ENCODE measurements at regions not wholly inside any gene's neighbourhood (a gene's known extent, or its start where the extent isn't known, plus 50 kb on each side); places are given as distances from the start of the nearest gene placed in this dataset.

GRCh38 chr16:76118344-76118743 lies 158.9 kb upstream of the CNTNAP4 start:
- no peaks in the 10 kb centered on the region for H3K27me3 ChIP-seq (replicated peaks in 1 of 4; ENCODE audit: control extremely low read depth in 1 of 4, control insufficient read depth in 3 of 4, insufficient read depth in 4 of 4, low read length in 3 of 4)
- no peak overlapping the region for H2AFZ ChIP-seq (ENCODE audit: insufficient read depth, low read depth, low read length, poor library complexity, severe bottlenecking)
- H3K27ac ChIP-seq (ENCODE audit: low read length in 2 of 2): no peak overlapping the region
- Mint-ChIP-seq H3K4me1 (no peaks in the 10 kb centered on the region), H3K27me3 (no peaks in the 10 kb centered on the region), H3K9me3 (ENCODE audit: insufficient read depth) (peaks cover 3% of the 10 kb centered on the region), H3K27ac (no peak overlapping the region), H3K4me3 (no peak overlapping the region)
- ChIA-PET POLR2A (no interaction called here), CTCF (no interaction called here)
- H3K79me2 ChIP-seq (ENCODE audit: control insufficient read depth, insufficient read depth, low read length): no peaks in the 10 kb centered on the region
- TF ChIP-seq, protein P1, sequence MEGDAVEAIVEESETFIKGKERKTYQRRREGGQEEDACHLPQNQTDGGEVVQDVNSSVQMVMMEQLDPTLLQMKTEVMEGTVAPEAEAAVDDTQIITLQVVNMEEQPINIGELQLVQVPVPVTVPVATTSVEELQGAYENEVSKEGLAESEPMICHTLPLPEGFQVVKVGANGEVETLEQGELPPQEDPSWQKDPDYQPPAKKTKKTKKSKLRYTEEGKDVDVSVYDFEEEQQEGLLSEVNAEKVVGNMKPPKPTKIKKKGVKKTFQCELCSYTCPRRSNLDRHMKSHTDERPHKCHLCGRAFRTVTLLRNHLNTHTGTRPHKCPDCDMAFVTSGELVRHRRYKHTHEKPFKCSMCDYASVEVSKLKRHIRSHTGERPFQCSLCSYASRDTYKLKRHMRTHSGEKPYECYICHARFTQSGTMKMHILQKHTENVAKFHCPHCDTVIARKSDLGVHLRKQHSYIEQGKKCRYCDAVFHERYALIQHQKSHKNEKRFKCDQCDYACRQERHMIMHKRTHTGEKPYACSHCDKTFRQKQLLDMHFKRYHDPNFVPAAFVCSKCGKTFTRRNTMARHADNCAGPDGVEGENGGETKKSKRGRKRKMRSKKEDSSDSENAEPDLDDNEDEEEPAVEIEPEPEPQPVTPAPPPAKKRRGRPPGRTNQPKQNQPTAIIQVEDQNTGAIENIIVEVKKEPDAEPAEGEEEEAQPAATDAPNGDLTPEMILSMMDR (IDR thresholded peaks at IDR 0.05): no peak
- TF ChIP-seq EZH2 (IDR thresholded peaks at IDR 0.05; ENCODE audit: borderline replicate concordance, insufficient read depth, low read depth, low read length, poor library complexity, severe bottlenecking): no peak
- no peaks in the 10 kb centered on the region for H3K9me3 ChIP-seq (ENCODE audit: control extremely low read depth in 1 of 3, control insufficient read depth in 2 of 3, insufficient read depth in 1 of 3, low read length in 2 of 3)
- H4K20me1 ChIP-seq (ENCODE audit: control insufficient read depth, insufficient read depth, low read length, poor library complexity, severe bottlenecking): no peaks in the 10 kb centered on the region
- H3K9ac ChIP-seq (ENCODE audit: low read length): no peak overlapping the region
- H3K36me3 ChIP-seq (replicated peaks in 1 of 2; ENCODE audit: control extremely low read depth in 1 of 2, control insufficient read depth in 1 of 2, extremely low read depth in 1 of 2, insufficient read depth in 2 of 2, low read length in 1 of 2): no peaks in the 10 kb centered on the region
- H3K4me3 ChIP-seq (ENCODE audit: control extremely low read depth in 1 of 5, extremely low read depth in 1 of 5, insufficient read depth in 1 of 5, low read depth in 2 of 5, low read length in 4 of 5): no peak overlapping the region
- H3K4me1 ChIP-seq (ENCODE audit: control insufficient read depth in 2 of 2, insufficient read depth in 2 of 2, low read length in 2 of 2): no peaks in the 10 kb centered on the region
- intact Hi-C loops (cut with micrococcal nuclease): no loop called here
- no peak for ATAC-seq (ENCODE audit: low read depth)
- DNase-seq: no peak
- no peak overlapping the region for H3K4me2 ChIP-seq (replicated peaks; ENCODE audit: low read depth, low read length, poor library complexity, severe bottlenecking)
- 100% methylated on average over 1 of the region's 1 CpG for WGBS (ENCODE audit: insufficient coverage)

GRCh38 chr16:76121636-76122035 lies 155.6 kb upstream of the CNTNAP4 start:
- no peaks in the 10 kb centered on the region for H3K79me2 ChIP-seq (ENCODE audit: control insufficient read depth, insufficient read depth, low read length)
- H3K27ac ChIP-seq (ENCODE audit: low read length in 2 of 2): no peak overlapping the region
- 83% methylated on average over 1 of the region's 4 CpGs for WGBS (ENCODE audit: insufficient coverage)
- CTCF ChIA-PET: no interaction called here
- TF ChIP-seq EZH2 (IDR thresholded peaks at IDR 0.05; ENCODE audit: borderline replicate concordance, insufficient read depth, low read depth, low read length, poor library complexity, severe bottlenecking): no peak
- TF ChIP-seq, protein P1 (IDR thresholded peaks at IDR 0.05): no peak
- Mint-ChIP-seq H3K27ac (no peak overlapping the region), H3K4me1 (no peaks in the 10 kb centered on the region), H3K4me3 (no peak overlapping the region), H3K9me3 (ENCODE audit: insufficient read depth) (peaks cover 3% of the 10 kb centered on the region), H3K27me3 (no peaks in the 10 kb centered on the region)
- no peaks in the 10 kb centered on the region for H3K36me3 ChIP-seq (replicated peaks in 1 of 2; ENCODE audit: control extremely low read depth in 1 of 2, control insufficient read depth in 1 of 2, extremely low read depth in 1 of 2, insufficient read depth in 2 of 2, low read length in 1 of 2)
- H3K4me3 ChIP-seq (ENCODE audit: control extremely low read depth in 1 of 5, extremely low read depth in 1 of 5, insufficient read depth in 1 of 5, low read depth in 2 of 5, low read length in 4 of 5): no peak overlapping the region
- ATAC-seq (ENCODE audit: low read depth) (no peak), DNase-seq (no peak)
- H3K4me1 ChIP-seq (ENCODE audit: control insufficient read depth in 2 of 2, insufficient read depth in 2 of 2, low read length in 2 of 2): no peaks in the 10 kb centered on the region
- no peak overlapping the region for H3K4me2 ChIP-seq (replicated peaks; ENCODE audit: low read depth, low read length, poor library complexity, severe bottlenecking)
- no peaks in the 10 kb centered on the region for H3K27me3 ChIP-seq (replicated peaks in 1 of 4; ENCODE audit: control extremely low read depth in 1 of 4, control insufficient read depth in 3 of 4, insufficient read depth in 4 of 4, low read length in 3 of 4)
- H3K9ac ChIP-seq (ENCODE audit: low read length): no peak overlapping the region
- no peaks in the 10 kb centered on the region for H4K20me1 ChIP-seq (ENCODE audit: control insufficient read depth, insufficient read depth, low read length, poor library complexity, severe bottlenecking)
- POLR2A ChIA-PET: no interaction called here
- no peaks in the 10 kb centered on the region for H3K9me3 ChIP-seq (ENCODE audit: control extremely low read depth in 1 of 3, control insufficient read depth in 2 of 3, insufficient read depth in 1 of 3, low read length in 2 of 3)
- intact Hi-C loops (cut with micrococcal nuclease): no loop called here
- H2AFZ ChIP-seq (ENCODE audit: insufficient read depth, low read depth, low read length, poor library complexity, severe bottlenecking): no peak overlapping the region

All from B cell (primary cell).